Common myeloid progenitor, CD34-positive (primary cell): ENCODE measurements at regions not wholly inside any gene's neighbourhood (a gene's known extent, or its start where the extent isn't known, plus 50 kb on each side); places are given as distances from the start of the nearest gene placed in this dataset.

Experiments
- CTCF ChIA-PET: fragments of 350-600 bp; sonication (Branson Sonifier 250); formaldehyde crosslinking; loops from one replicate; lab custom pipeline; 2021; ENCODE audit warnings: antibody characterized with exemption; lab: Charles Lee
- POLR2A ChIA-PET: fragments of 350-600 bp; sonication (Branson Sonifier 250); formaldehyde crosslinking; loops from one replicate; lab custom pipeline; 2021; ENCODE audit warnings: antibody characterized with exemption; lab: Charles Lee
- DNase-seq, 3 donors: peaks; one replicate each; pipeline versions ENCODE4 v3.0.0 to v3.0.0-alpha.2; 2013
- H3K27ac ChIP-seq, 2 experiments: 1 replicate in 1 of 2; 2 replicates in 1 of 2; pipeline ENCODE4 v1.7.0; 2013; ENCODE audit warnings: inconsistent platforms in 2 of 2, low read length in 2 of 2, mild to moderate bottlenecking in 2 of 2, low read depth in 1 of 2, moderate library complexity in 1 of 2; ENCODE audit not compliant: severe bottlenecking in 2 of 2, insufficient read depth in 1 of 2, poor library complexity in 1 of 2
- H3K27me3 ChIP-seq, 5 experiments: replicated peaks in 2 of 5; 1 replicate in 3 of 5; 2 replicates in 2 of 5; pipeline versions ENCODE4 v1.6.1 to v1.7.0; 2013; ENCODE audit warnings: low read length in 4 of 5, mild to moderate bottlenecking in 2 of 5, moderate library complexity in 2 of 5, inconsistent platforms in 1 of 5; ENCODE audit not compliant: insufficient read depth in 5 of 5, control insufficient read depth in 4 of 5
- H3K36me3 ChIP-seq, 4 experiments: 1 replicate in 2 of 4; 2 replicates in 2 of 4; pipeline versions ENCODE4 v1.6.1 to v1.7.0; 2013; ENCODE audit warnings: low read length in 3 of 4, control low read depth in 1 of 4, mild to moderate bottlenecking in 1 of 4; ENCODE audit not compliant: control insufficient read depth in 4 of 4, insufficient read depth in 4 of 4
- H3K4me1 ChIP-seq, 4 experiments: 1 replicate in 3 of 4; 2 replicates in 1 of 4; pipeline versions ENCODE4 v1.6.1 to v1.7.1; 2013; ENCODE audit warnings: low read length in 3 of 4, mild to moderate bottlenecking in 3 of 4, control low read depth in 1 of 4, inconsistent platforms in 1 of 4, moderate library complexity in 1 of 4; ENCODE audit not compliant: control insufficient read depth in 4 of 4, insufficient read depth in 4 of 4; ENCODE audit errors: control extremely low read depth in 1 of 4
- H3K4me3 ChIP-seq, 7 experiments: 1 replicate in 4 of 7; 2 replicates in 3 of 7; pipeline versions ENCODE4 v1.5.1 to v1.7.0; 2013; ENCODE audit warnings: mild to moderate bottlenecking in 7 of 7, low read length in 6 of 7, moderate library complexity in 6 of 7, inconsistent platforms in 2 of 7, low read depth in 2 of 7, control low read depth in 1 of 7; ENCODE audit not compliant: insufficient read depth in 4 of 7, control insufficient read depth in 1 of 7; ENCODE audit errors: extremely low read depth in 1 of 7
- H3K9me3 ChIP-seq, 5 experiments: 1 replicate in 4 of 5; 2 replicates in 1 of 5; pipeline versions ENCODE4 v1.6.1 to v1.7.1; 2013; ENCODE audit warnings: low read length in 4 of 5, mild to moderate bottlenecking in 2 of 5, inconsistent platforms in 1 of 5, low read depth in 1 of 5, moderate library complexity in 1 of 5; ENCODE audit not compliant: control insufficient read depth in 4 of 5, insufficient read depth in 2 of 5; ENCODE audit errors: control extremely low read depth in 1 of 5
- WGBS: methylation state at CpG from one replicate; pipeline ENCODE4 v1.1.5; 2013; ENCODE audit not compliant: insufficient coverage; 5-methylcytosine and 5-hydroxymethylcytosine counted together

- no peak for DNase-seq
Observed at GRCh38 chr7:41107938-41108448, 594.9 kb downstream of the INHBA start.

GRCh38 chr7:41107330-41107937, 595.5 kb downstream of the INHBA start:
- CTCF ChIA-PET, result no interaction called here
- 96% methylated on average over 6 of the region's 8 CpGs for WGBS
- H3K9me3 ChIP-seq, result no peaks in the 10 kb centered on the region
- H3K27me3 ChIP-seq, result no peaks in the 10 kb centered on the region
- H3K27ac ChIP-seq, result no peak overlapping the region
- DNase-seq, result no peak
- no peak overlapping the region for H3K4me3 ChIP-seq
- POLR2A ChIA-PET, result no interaction called here
- no peaks in the 10 kb centered on the region for H3K36me3 ChIP-seq
- no peaks in the 10 kb centered on the region for H3K4me1 ChIP-seq

More at GRCh38 chr7:41107938-41108448, 594.9 kb downstream of the INHBA start:
- Histone ChIP-seq H3K36me3 (no peaks in the 10 kb centered on the region), H3K4me3 (no peak overlapping the region), H3K4me1 (no peaks in the 10 kb centered on the region), H3K9me3 (no peaks in the 10 kb centered on the region), H3K27me3 (no peaks in the 10 kb centered on the region), H3K27ac (no peak overlapping the region)
- 94% methylated on average over 3 of the region's 6 CpGs for WGBS
- CTCF ChIA-PET, result no interaction called here
- POLR2A ChIA-PET, result no interaction called here

- no peak for DNase-seq
- no CpG with 5 or more reads among the region's 1 CpG for WGBS
- ChIA-PET POLR2A (no interaction called here), CTCF (no interaction called here)
- Histone ChIP-seq H3K4me3 (no peak overlapping the region), H3K27me3 (no peaks in the 10 kb centered on the region), H3K9me3 (no peaks in the 10 kb centered on the region), H3K36me3 (no peaks in the 10 kb centered on the region), H3K4me1 (no peaks in the 10 kb centered on the region), H3K27ac (no peak overlapping the region)
Observed at GRCh38 chr7:41104631-41105030, 598.3 kb downstream of the INHBA start.

- Histone ChIP-seq H3K4me1 (no peaks in the 10 kb centered on the region), H3K9me3 (no peaks in the 10 kb centered on the region), H3K4me3 (no peak overlapping the region), H3K27me3 (no peaks in the 10 kb centered on the region), H3K27ac (no peak overlapping the region), H3K36me3 (no peaks in the 10 kb centered on the region)
- CTCF ChIA-PET, result interaction anchor here (0.7 kb wide), 1 partner anchor 9 kb away, joined by 3 read pairs; no protein-coding TSS in a partner anchor
- POLR2A ChIA-PET, result no interaction called here
- peak in 2 of 3 donors; percentile 24 to 36 for DNase-seq
Observed at GRCh38 chr7:41103331-41103730, 599.6 kb downstream of the INHBA start.

DNA sequence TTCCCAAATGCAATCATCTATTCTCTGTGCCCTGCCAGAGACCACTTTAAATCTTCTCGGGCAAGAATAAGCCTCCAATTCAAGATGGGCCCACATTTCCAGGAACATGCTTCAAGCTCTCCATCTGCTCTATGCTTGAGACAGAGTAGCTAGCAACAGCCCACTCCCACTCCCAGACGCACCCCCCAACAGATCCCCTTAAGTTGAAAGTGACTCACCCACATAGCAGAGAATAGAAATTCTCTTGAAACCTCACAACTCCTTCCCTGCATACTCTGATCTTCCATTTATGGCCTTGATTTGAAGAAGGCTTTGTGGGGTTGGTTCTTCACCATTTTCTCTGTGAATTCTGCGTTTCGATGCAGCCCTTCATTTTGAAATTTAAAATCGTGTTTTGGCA, 604.0 kb downstream of the INHBA start:
- no peaks in the 10 kb centered on the region for H3K36me3 ChIP-seq
- POLR2A ChIA-PET, result no interaction called here
- H3K27ac ChIP-seq, result no peak overlapping the region
- H3K9me3 ChIP-seq, result no peaks in the 10 kb centered on the region
- no peak overlapping the region for H3K4me3 ChIP-seq
- WGBS, result 100% methylated on average over 1 of the region's 5 CpGs
- H3K4me1 ChIP-seq, result no peaks in the 10 kb centered on the region
- CTCF ChIA-PET, result interaction anchor here (0.6 kb wide), 1 partner anchor 28 kb away, joined by 3 read pairs; no protein-coding TSS in a partner anchor
- no peaks in the 10 kb centered on the region for H3K27me3 ChIP-seq
- DNase-seq, result no peak

GRCh38 chr7:41098402-41098801, 604.5 kb downstream of the INHBA start:
- ChIA-PET CTCF (no interaction called here), POLR2A (no interaction called here)
- Histone ChIP-seq H3K27me3 (no peaks in the 10 kb centered on the region), H3K36me3 (no peaks in the 10 kb centered on the region), H3K27ac (no peak overlapping the region), H3K4me1 (no peaks in the 10 kb centered on the region), H3K9me3 (no peaks in the 10 kb centered on the region), H3K4me3 (no peak overlapping the region)
- 82% methylated on average over 4 of the region's 4 CpGs for WGBS
- no peak for DNase-seq

- CTCF ChIA-PET, result no interaction called here
- no peaks in the 10 kb centered on the region for H3K27me3 ChIP-seq
- DNase-seq, result no peak
- H3K36me3 ChIP-seq, result no peaks in the 10 kb centered on the region
- POLR2A ChIA-PET, result no interaction called here
- no peaks in the 10 kb centered on the region for H3K4me1 ChIP-seq
- H3K27ac ChIP-seq, result no peak overlapping the region
- no peaks in the 10 kb centered on the region for H3K9me3 ChIP-seq
- 100% methylated on average over 5 of the region's 6 CpGs for WGBS
- H3K4me3 ChIP-seq, result no peak overlapping the region
Observed at GRCh38 chr7:41097501-41097900, 605.4 kb downstream of the INHBA start.
